HG02678 (cell line): ENCODE measurements at regions not wholly inside any gene's neighbourhood (a gene's known extent, or its start where the extent isn't known, plus 50 kb on each side); places are given as distances from the start of the nearest gene placed in this dataset.
"Not testable (repeated sequence)": the region's sequence is repeated elsewhere in the genome, so short reads cannot be mapped to it uniquely, and the experiment has no call there.

ENCODE experiments used
- ATAC-seq: cut with Tn5 transposase; IDR thresholded peaks from one replicate; pipeline ENCODE4 v1.9.1; 2021; ENCODE audit warnings: mild to moderate bottlenecking, moderate library complexity; ENCODE audit not compliant: unreplicated experiment

DNA sequence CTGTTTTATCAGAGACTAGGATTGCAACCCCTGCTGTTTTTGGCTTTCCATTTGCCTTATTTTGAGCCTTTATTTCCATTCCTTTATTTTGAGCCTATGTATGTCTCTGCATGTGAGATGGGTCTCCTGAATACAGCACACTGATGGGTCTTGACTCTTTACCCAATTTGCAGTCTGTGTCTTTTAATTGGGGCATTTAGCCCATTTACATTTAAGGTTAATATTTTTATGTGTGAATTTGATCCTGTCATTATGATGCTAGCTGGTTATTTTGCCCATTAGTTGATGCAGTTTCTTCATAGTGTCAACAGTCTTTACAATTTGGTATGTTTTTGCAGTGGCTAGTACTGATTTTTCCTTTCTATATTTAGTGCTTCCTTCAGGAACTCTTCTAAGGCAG is 88.5 kb upstream of the HCCS start:
- not testable (repeated sequence) for ATAC-seq

DNA sequence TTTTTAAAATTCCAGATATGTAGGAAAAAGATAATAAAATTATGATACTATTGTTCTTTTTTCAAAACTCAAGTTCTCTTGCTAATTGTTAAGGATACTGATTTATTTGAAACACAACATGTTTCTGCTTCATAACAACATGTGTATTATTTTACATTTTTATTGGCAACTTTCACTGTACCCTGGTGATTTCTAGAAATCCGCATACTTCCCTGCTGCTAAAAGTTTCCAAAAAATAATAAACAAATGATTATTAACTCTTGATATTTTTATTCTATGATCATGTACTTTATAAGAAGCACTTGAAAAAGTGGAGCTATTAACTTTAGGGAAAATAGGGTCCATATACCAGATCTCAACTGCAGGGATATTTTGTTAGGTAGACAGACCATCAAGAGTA is 71.2 kb upstream of the HCCS start:
- no peak for ATAC-seq

DNA sequence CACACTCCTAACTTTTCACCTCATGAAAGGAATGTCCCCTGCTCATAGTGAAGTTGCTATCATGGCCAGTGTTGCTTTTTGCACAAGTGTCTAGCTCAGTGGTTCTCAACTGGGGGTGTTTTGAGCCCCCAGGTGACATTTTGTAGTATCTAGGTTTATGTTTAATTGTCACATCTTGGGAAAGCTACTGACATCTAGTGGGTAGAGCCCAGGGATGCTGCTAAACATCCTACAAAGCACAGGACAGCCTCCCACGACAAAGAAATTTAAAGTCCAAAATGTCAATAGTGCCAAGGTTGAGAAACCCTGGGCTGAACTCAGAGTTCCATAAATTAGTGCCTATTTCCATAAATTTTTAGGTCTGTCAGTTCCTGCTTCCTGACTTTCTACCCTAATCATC is 70.7 kb upstream of the HCCS start:
- no peak for ATAC-seq

DNA sequence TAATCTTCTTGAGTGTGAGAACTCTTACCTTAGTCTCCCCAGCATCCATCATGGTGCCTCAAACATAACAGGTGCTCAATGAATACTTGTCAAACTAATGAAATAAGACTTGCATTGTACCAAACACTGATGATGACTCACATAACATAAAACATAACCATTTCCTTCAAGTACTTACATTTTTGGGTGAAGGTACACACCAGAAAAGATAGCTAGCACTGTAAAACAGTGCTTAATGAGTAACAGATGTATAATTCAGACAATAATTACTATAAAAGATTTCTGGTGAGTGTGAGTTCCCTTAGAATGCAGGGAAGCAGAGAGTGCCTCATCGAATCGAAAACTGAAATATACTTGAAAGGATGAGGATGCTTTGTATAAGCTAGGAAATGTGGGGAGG is 70.1 kb upstream of the HCCS start:
- ATAC-seq, result no peak

DNA sequence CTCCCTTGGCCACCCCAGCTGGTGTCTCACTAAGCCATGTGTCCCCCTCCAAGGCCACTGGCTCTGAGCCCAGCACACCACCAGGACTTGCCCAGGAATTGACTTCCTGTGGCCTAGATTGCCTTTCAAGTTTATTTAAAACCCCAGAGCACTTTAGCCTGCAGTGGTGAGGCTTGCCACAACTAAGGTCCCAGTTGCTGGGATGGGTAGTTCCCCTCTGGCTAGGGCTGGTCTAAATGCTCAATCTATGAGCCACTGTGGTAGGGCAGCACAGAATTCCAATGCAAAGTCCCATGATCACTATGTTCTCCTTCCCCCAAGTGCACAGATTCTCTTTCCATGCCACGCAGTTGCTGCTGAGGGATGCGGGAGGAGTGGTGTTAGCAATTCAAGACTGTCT is 61.1 kb upstream of the HCCS start:
- ATAC-seq, result no peak

DNA sequence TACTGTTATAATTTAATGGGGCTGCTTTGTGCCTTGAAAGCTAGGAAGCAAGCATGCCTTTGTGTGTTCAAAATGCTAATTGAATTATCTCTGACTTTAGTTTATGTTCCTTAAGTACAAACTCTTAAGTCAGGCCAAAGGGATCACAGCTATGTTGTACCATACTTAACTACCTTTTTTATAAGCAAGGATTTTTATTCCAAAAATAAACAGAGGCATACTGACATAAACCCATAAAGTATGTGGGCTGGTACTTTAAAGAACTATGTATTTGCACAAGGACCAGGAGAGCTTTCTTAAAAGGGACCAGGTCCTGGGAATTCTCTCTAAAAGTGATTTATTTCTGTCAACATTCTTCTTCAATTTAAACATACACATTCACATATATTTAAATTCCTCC is 57.8 kb upstream of the HCCS start:
- ATAC-seq, result no peak

DNA sequence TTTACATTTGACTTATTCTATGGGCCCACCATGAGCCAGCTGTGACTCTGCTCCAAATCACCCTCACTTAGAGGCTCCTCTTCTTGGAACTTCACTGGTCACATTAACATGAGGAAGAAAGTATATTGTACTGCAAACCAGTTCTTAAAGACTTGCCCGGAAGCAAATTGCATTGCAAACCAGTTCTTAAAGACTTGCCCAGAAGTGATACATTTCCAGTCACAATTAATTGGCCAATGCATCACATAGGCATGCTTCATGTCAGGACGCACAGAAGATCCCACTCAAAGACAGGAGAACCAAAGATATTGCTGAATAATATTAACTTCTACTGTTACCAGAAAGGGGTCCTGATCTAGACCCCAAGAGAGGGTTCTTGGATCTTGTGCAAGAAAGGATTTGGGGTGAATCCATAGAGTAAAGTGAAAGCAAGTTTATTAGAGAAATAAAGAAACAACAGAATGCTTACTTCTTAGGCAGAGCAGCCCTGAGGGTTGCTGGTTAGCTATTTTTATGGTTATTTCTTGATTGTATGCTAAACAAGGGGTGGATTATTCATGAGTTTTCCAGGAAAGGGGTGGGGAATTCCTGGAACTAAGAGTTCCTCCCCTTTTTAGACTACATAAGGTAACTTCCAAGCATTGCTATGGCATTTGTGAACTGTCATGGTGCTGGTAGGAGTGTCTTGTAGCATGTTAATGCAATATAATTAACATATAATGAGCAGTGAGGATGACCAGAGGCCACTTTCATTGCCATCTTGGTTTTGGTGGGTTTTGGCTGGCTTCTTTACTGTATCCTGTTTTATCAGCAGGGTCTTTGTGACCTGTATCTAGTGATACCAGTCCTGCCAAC is 54.6 kb upstream of the HCCS start:
- no peak for ATAC-seq

DNA sequence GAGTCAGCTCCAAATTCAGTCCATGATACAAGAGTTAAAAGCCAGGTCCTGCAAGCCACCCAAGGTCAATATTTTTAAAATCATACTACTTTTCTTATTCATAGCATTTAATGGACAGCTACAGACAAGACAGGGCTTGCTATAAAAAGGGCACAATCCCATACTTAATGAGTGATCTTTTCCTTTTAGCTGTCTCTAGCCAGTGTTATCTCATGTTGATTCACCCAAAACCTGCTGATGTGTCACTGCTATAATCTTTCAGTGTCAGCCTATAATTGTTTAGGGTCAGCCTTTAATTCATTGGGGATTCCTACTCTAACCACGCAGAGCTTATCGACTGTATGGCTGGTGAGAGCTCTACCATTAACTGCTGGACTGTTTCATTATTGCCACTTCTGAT is 51.2 kb upstream of the HCCS start:
- ATAC-seq, result no peak
